Liver (tissue), 8 donors: ENCODE measurements at regions not wholly inside any gene's neighbourhood (a gene's known extent, or its start where the extent isn't known, plus 50 kb on each side); places are given as distances from the start of the nearest gene placed in this dataset.

Experiments used
- DNase-seq: peaks from one replicate; pipeline ENCODE4 v3.0.0-alpha.2; 2017; ENCODE audit warnings: low spot score
- H3K27ac ChIP-seq, 2 donors: one replicate each; pipeline ENCODE4 v1.7.0; 2013; ENCODE audit warnings: inconsistent platforms in 2 of 2, low read length in 2 of 2, control low read depth in 1 of 2, low read depth in 1 of 2, mild to moderate bottlenecking in 1 of 2
- H3K27me3 ChIP-seq, 4 donors: one replicate each; pipeline versions ENCODE4 v1.6.1 to v1.7.0; 2013; ENCODE audit warnings: low read length in 3 of 4, inconsistent platforms in 1 of 4, mild to moderate bottlenecking in 1 of 4, moderate library complexity in 1 of 4; ENCODE audit not compliant: control insufficient read depth in 4 of 4, insufficient read depth in 4 of 4
- H3K36me3 ChIP-seq, 4 donors: one replicate each; pipeline versions ENCODE4 v1.6.1 to v1.7.0; 2013; ENCODE audit warnings: low read length in 3 of 4, mild to moderate bottlenecking in 3 of 4, low read depth in 1 of 4, moderate library complexity in 1 of 4; ENCODE audit not compliant: control insufficient read depth in 4 of 4, insufficient read depth in 3 of 4
- H3K4me1 ChIP-seq, 4 donors: one replicate each; pipeline versions ENCODE4 v1.6.1 to v1.7.0; 2013; ENCODE audit warnings: low read length in 3 of 4, mild to moderate bottlenecking in 3 of 4, moderate library complexity in 1 of 4; ENCODE audit not compliant: control insufficient read depth in 4 of 4, insufficient read depth in 4 of 4
- H3K4me3 ChIP-seq, 3 donors: one replicate each; pipeline versions ENCODE4 v1.6.1 to v1.7.0; 2013; ENCODE audit warnings: low read length in 3 of 3, control low read depth in 1 of 3, low read depth in 1 of 3, mild to moderate bottlenecking in 1 of 3
- H3K9ac ChIP-seq, 2 donors: one replicate each; pipeline ENCODE4 v1.7.0; 2013; ENCODE audit warnings: low read length in 2 of 2, mild to moderate bottlenecking in 2 of 2, moderate library complexity in 2 of 2, control low read depth in 1 of 2, low read depth in 1 of 2
- H3K9me3 ChIP-seq, 4 donors: one replicate each; pipeline versions ENCODE4 v1.6.1 to v1.7.0; 2013; ENCODE audit warnings: low read length in 3 of 4; ENCODE audit not compliant: control insufficient read depth in 4 of 4
- ATF3 ChIP-seq: IDR thresholded peaks from 2 replicates; pipeline ENCODE4 v1.6.1; 2016; ENCODE audit warnings: antibody characterized with exemption
- CTCF ChIP-seq: fragments of 150-350 bp; IDR thresholded peaks from 2 replicates; pipeline ENCODE4 v1.5.1; 2017; ENCODE audit warnings: improper control_type of control experiment, low read depth, low read length; ENCODE audit not compliant: missing input control
- EGR1 ChIP-seq, 2 donors: IDR thresholded peaks; 2 replicates each; pipeline ENCODE4 v1.6.1; 2016 to 2018; ENCODE audit warnings: antibody characterized with exemption in 2 of 2, low read depth in 2 of 2
- FOXA1 ChIP-seq: IDR thresholded peaks from 2 replicates; pipeline ENCODE4 v1.6.1; 2016; ENCODE audit warnings: antibody characterized with exemption
- FOXA2 ChIP-seq: IDR thresholded peaks from 2 replicates; pipeline ENCODE4 v1.6.1; 2016; ENCODE audit warnings: antibody characterized with exemption
- GABPA ChIP-seq, 2 donors: IDR thresholded peaks in 1 of 2; conservative IDR thresholded peaks in 1 of 2; 2 replicates each; pipeline ENCODE4 v1.6.1; 2016; ENCODE audit warnings: antibody characterized with exemption in 2 of 2, mild to moderate bottlenecking in 1 of 2, moderate library complexity in 1 of 2
- HNF4A ChIP-seq, 2 donors: conservative IDR thresholded peaks; 2 replicates each; pipeline ENCODE4 v1.6.1; 2016; ENCODE audit warnings: antibody characterized with exemption in 2 of 2, mild to moderate bottlenecking in 2 of 2
- HNF4G ChIP-seq: IDR thresholded peaks from 2 replicates; pipeline ENCODE4 v1.6.1; 2016; ENCODE audit warnings: antibody characterized with exemption
- JUND ChIP-seq, 2 donors: IDR thresholded peaks; 2 replicates each; pipeline ENCODE4 v1.6.1; 2016; ENCODE audit warnings: antibody characterized with exemption in 2 of 2
- MAX ChIP-seq: IDR thresholded peaks from 2 replicates; pipeline ENCODE4 v1.6.1; 2016; ENCODE audit warnings: antibody characterized with exemption
- NR2F2 ChIP-seq: IDR thresholded peaks from 2 replicates; pipeline ENCODE4 v1.6.1; 2016; ENCODE audit warnings: antibody characterized with exemption
- RAD21 ChIP-seq, 2 donors: IDR thresholded peaks; 2 replicates each; pipeline ENCODE4 v1.6.1; 2016; ENCODE audit warnings: antibody characterized with exemption in 2 of 2, mild to moderate bottlenecking in 2 of 2
- REST ChIP-seq: IDR thresholded peaks from 2 replicates; pipeline ENCODE4 v1.6.1; 2016; ENCODE audit warnings: antibody characterized with exemption, mild to moderate bottlenecking
- RXRA ChIP-seq, 2 donors: IDR thresholded peaks; 2 replicates each; pipeline ENCODE4 v1.6.1; 2017 to 2018; ENCODE audit warnings: antibody characterized with exemption in 2 of 2, mild to moderate bottlenecking in 1 of 2
- SP1 ChIP-seq: IDR thresholded peaks from 2 replicates; pipeline ENCODE4 v1.6.1; 2018; ENCODE audit warnings: antibody characterized with exemption, mild to moderate bottlenecking
- TAF1 ChIP-seq: conservative IDR thresholded peaks from 2 replicates; pipeline ENCODE4 v1.6.1; 2016; ENCODE audit warnings: antibody characterized with exemption, mild to moderate bottlenecking
- YY1 ChIP-seq: IDR thresholded peaks from 2 replicates; pipeline ENCODE4 v1.6.1; 2016; ENCODE audit warnings: antibody characterized with exemption, mild to moderate bottlenecking
- ZBTB33 ChIP-seq: IDR thresholded peaks from 2 replicates; pipeline ENCODE4 v1.6.1; 2016; ENCODE audit warnings: antibody characterized with exemption
- WGBS: extraction: QIAGEN DNeasy Blood & Tissue Kit; methylation state at CpG from one replicate; pipeline ENCODE4 v1.1.7; 2013; 5-methylcytosine and 5-hydroxymethylcytosine counted together
- donor health status: healthy.
- donor health status: healthy.
- donor health status: healthy.
- donor health status: healthy.
- donor health status: healthy.

- TF ChIP-seq EGR1 (IDR thresholded peaks at IDR 0.05; ENCODE audit: low read depth in 2 of 2) (no peak), HNF4A (conservative IDR thresholded peaks at IDR 0.05) (no peak), RAD21 (IDR thresholded peaks at IDR 0.05) (no peak), GABPA (IDR thresholded peaks at IDR 0.05 in 1 of 2, conservative IDR thresholded peaks at IDR 0.05 in 1 of 2) (no peak), ZBTB33 (no peak), FOXA1 (no peak)
These were observed 298.6 kb downstream of the CYP26B1 start (continued) for GRCh38 chr2:71849111-71849510.

- H3K36me3 ChIP-seq: no peaks in the 10 kb centered on the region
- no peaks in the 10 kb centered on the region for H3K27me3 ChIP-seq
- no peak overlapping the region for H3K27ac ChIP-seq
- 86% methylated on average over 3 of the region's 3 CpGs for WGBS
- TF ChIP-seq RXRA (IDR thresholded peaks at IDR 0.05): no peak
- no peak for TF ChIP-seq YY1
- no peak for TF ChIP-seq FOXA2
- no peak for TF ChIP-seq HNF4G
- TF ChIP-seq CTCF: no peak
- TF ChIP-seq JUND (IDR thresholded peaks at IDR 0.05): no peak
- TF ChIP-seq ATF3: no peak
- TF ChIP-seq SP1: no peak
- TF ChIP-seq FOXA1: no peak
- no peak for TF ChIP-seq ZBTB33
- no peak for TF ChIP-seq REST
- no peak for TF ChIP-seq NR2F2
- no peak for TF ChIP-seq GABPA (IDR thresholded peaks at IDR 0.05 in 1 of 2, conservative IDR thresholded peaks at IDR 0.05 in 1 of 2)
- TF ChIP-seq RAD21 (IDR thresholded peaks at IDR 0.05): no peak
- no peak for TF ChIP-seq HNF4A (conservative IDR thresholded peaks at IDR 0.05)
- no peak for TF ChIP-seq MAX
- no peak for TF ChIP-seq TAF1
- TF ChIP-seq EGR1 (IDR thresholded peaks at IDR 0.05; ENCODE audit: low read depth in 2 of 2): no peak
- H3K4me3 ChIP-seq: no peak overlapping the region
- no peak for DNase-seq
- no peak overlapping the region for H3K9ac ChIP-seq
- H3K4me1 ChIP-seq: no peaks in the 10 kb centered on the region
- H3K9me3 ChIP-seq: no peaks in the 10 kb centered on the region
These were observed 300.9 kb downstream of the CYP26B1 start for GRCh38 chr2:71846669-71847291.
